ENCODE measurements at regions not wholly inside any gene's neighbourhood (a gene's known extent, or its start where the extent isn't known, plus 50 kb on each side); places are given as distances from the start of the nearest gene placed in this dataset.

GRCh38 chr16:59252317-59252716 is 518.2 kb upstream of the GOT2 start:
- DNase-seq (ENCODE audit: low read depth in 2 of 2) = no peak
- H3K4me3 ChIP-seq (replicated peaks in 1 of 2; ENCODE audit: low read depth in 2 of 2, low read length in 2 of 2) = no peak overlapping the region
- no peak for TF ChIP-seq CTCF (IDR thresholded peaks at IDR 0.05; ENCODE audit: low read depth, low read length)

DNA sequence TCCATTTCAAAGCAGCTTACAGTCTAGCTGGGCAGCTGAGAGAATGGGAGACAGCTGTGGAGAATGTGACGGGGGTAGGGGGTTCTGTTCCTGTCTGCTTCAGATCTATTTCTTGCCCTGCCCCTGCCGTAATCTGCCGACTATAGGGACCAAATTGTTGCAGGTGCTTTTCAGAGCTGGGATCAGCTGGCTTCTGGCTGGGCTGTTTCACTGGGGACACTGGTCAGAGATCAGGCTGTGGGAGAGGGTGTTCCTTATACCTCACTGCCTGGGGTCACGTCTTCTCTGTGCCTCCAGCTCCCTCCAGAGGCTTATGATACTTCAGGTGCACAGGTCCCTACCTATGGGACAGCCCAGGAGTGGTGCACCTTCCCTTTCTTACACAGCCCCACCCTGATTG is 514.9 kb upstream of the GOT2 start:
- TF ChIP-seq CTCF (IDR thresholded peaks at IDR 0.05; ENCODE audit: low read depth, low read length) = no peak
- DNase-seq (ENCODE audit: low read depth in 2 of 2) = no peak
- no peak overlapping the region for H3K4me3 ChIP-seq (replicated peaks in 1 of 2; ENCODE audit: low read depth in 2 of 2, low read length in 2 of 2)

GRCh38 chr16:59242556-59242955 is 508.4 kb upstream of the GOT2 start:
- TF ChIP-seq CTCF (IDR thresholded peaks at IDR 0.05; ENCODE audit: low read depth, low read length) = no peak
- DNase-seq (ENCODE audit: low read depth in 2 of 2) = no peak
- no peak overlapping the region for H3K4me3 ChIP-seq (replicated peaks in 1 of 2; ENCODE audit: low read depth in 2 of 2, low read length in 2 of 2)

GRCh38 chr16:59238246-59238645 is 504.1 kb upstream of the GOT2 start:
- H3K4me3 ChIP-seq (replicated peaks in 1 of 2; ENCODE audit: low read depth in 2 of 2, low read length in 2 of 2) = no peak overlapping the region
- no peak for DNase-seq (ENCODE audit: low read depth in 2 of 2)
- TF ChIP-seq CTCF (IDR thresholded peaks at IDR 0.05; ENCODE audit: low read depth, low read length) = no peak

DNA sequence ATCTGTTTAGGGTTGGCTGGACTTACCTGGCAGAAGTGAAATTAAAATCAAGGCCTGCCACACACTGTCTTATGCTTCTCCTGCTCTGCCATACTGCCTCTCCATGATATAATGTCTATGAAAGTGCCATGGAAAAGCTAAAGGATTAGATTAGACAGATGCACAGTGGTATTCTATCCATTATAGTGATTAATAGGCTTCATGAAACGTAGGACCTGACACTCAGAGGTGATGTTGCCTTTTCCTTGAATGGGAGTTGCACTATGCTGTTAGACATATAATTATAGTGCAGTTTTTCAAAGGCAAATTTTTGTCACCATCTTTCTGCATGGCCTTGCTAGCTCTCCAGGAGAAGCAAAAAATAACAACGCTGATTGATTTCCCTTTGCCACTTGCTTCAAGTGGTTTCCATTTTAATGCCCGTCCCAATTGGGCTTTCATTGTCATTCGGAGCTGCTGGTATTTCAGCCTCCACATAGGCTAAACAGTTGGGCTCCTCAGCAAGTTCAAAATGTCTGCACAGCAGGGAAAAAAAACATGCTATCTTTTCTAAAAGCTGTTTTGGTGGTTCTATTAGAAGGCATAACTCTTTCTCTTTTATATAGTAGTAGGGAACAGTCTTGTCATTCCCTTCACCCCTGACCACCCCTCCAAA is 502.8 kb upstream of the GOT2 start:
- no peak for TF ChIP-seq CTCF (IDR thresholded peaks at IDR 0.05; ENCODE audit: low read depth, low read length)
- no peak overlapping the region for H3K4me3 ChIP-seq (replicated peaks in 1 of 2; ENCODE audit: low read depth in 2 of 2, low read length in 2 of 2)
- DNase-seq (ENCODE audit: low read depth in 2 of 2) = no peak

GRCh38 chr16:59224401-59224800 is 490.3 kb upstream of the GOT2 start:
- no peak for TF ChIP-seq CTCF (IDR thresholded peaks at IDR 0.05; ENCODE audit: low read depth, low read length)
- H3K4me3 ChIP-seq (replicated peaks in 1 of 2; ENCODE audit: low read depth in 2 of 2, low read length in 2 of 2) = no peak overlapping the region
- DNase-seq (ENCODE audit: low read depth in 2 of 2) = no peak

DNA sequence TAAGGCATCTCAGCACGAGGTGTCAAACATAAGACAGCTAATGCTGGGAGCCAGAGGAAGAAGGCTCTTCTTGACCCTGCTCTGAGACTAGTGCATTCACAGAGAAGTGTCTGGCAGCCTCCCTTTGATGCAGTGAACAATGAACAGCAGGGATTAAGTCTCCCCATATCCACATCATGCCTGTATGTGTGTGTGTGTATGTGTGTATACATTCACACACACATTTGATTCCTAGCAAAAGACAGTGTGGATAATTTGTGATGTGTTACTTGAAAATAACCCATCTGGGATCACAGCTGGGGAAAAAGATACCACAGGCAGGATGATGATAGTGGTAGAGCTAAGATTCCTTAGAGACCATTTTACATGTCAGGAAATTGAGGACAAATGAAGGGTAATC is 485.9 kb upstream of the GOT2 start:
- DNase-seq (ENCODE audit: low read depth in 2 of 2) = no peak
- no peak overlapping the region for H3K4me3 ChIP-seq (replicated peaks in 1 of 2; ENCODE audit: low read depth in 2 of 2, low read length in 2 of 2)
- TF ChIP-seq CTCF (IDR thresholded peaks at IDR 0.05; ENCODE audit: low read depth, low read length) = no peak
